Keratinocyte (primary cell): ENCODE measurements at regions not wholly inside any gene's neighbourhood (a gene's known extent, or its start where the extent isn't known, plus 50 kb on each side); places are given as distances from the start of the nearest gene placed in this dataset.

ENCODE experiments used
- DNase-seq: peaks from one replicate; pipeline ENCODE4 v3.0.0-alpha.2; 2011; ENCODE audit warnings: low read depth, missing footprints, low spot score
- FAIRE-seq: peaks from 2 replicates; lab custom pipeline; 2011; peaks lifted over from hg19 to GRCh38; lab: Jason Lieb, UNC
- H2AFZ ChIP-seq: 2 replicates; pipeline ENCODE4 v1.6.0; 2012; ENCODE audit warnings: low read length, control low read depth, inconsistent platforms; ENCODE audit not compliant: control insufficient read depth
- H3K27ac ChIP-seq: 2 replicates; pipeline ENCODE4 v1.5.1; 2011; ENCODE audit warnings: low read length; ENCODE audit not compliant: control insufficient read depth, insufficient read depth
- H3K27me3 ChIP-seq: 3 replicates; pipeline ENCODE4 v1.6.0; 2011; ENCODE audit warnings: low read length; ENCODE audit not compliant: control insufficient read depth, insufficient read depth; ENCODE audit errors: extremely low read depth
- H3K36me3 ChIP-seq, 2 experiments: 2 replicates in 1 of 2; 3 replicates in 1 of 2; pipeline ENCODE4 v1.5.1; 2011; ENCODE audit warnings: low read length in 2 of 2, mild to moderate bottlenecking in 1 of 2; ENCODE audit not compliant: control insufficient read depth in 2 of 2, insufficient read depth in 2 of 2; ENCODE audit errors: extremely low read depth in 1 of 2
- H3K4me1 ChIP-seq: 3 replicates; pipeline ENCODE4 v1.5.1; 2011; ENCODE audit warnings: low read length; ENCODE audit not compliant: control insufficient read depth, insufficient read depth; ENCODE audit errors: extremely low read depth
- H3K4me2 ChIP-seq: 3 replicates; pipeline ENCODE4 v1.6.0; 2011; ENCODE audit warnings: low read depth, low read length; ENCODE audit not compliant: control insufficient read depth, insufficient read depth; ENCODE audit errors: extremely low read depth
- H3K4me3 ChIP-seq, 3 experiments: fragments of 200-600 bp in 1 of 3; sonication (generic) in 1 of 3; 2 replicates in 2 of 3; 3 replicates in 1 of 3; pipeline ENCODE4 v1.5.1; 2011 to 2016; ENCODE audit warnings: low read length in 3 of 3, mild to moderate bottlenecking in 3 of 3, control low read depth in 2 of 3, inconsistent platforms in 1 of 3, low read depth in 1 of 3, mixed read lengths in 1 of 3, mixed run types in 1 of 3, moderate library complexity in 1 of 3; ENCODE audit not compliant: control insufficient read depth in 2 of 3, insufficient read depth in 2 of 3; ENCODE audit errors: extremely low read depth in 1 of 3
- H3K79me2 ChIP-seq: 2 replicates; pipeline ENCODE4 v1.6.0; 2012; ENCODE audit warnings: low read length; ENCODE audit not compliant: control insufficient read depth, insufficient read depth
- H3K9ac ChIP-seq: 3 replicates; pipeline ENCODE4 v1.6.0; 2011; ENCODE audit warnings: low read length; ENCODE audit not compliant: control insufficient read depth, insufficient read depth; ENCODE audit errors: extremely low read depth
- H3K9me1 ChIP-seq: 3 replicates; pipeline ENCODE4 v1.6.0; 2011; ENCODE audit warnings: low read length; ENCODE audit not compliant: control insufficient read depth, insufficient read depth; ENCODE audit errors: extremely low read depth
- H3K9me3 ChIP-seq: 2 replicates; pipeline ENCODE4 v1.5.1; 2012; ENCODE audit warnings: low read depth, low read length; ENCODE audit not compliant: control insufficient read depth
- H4K20me1 ChIP-seq: 3 replicates; pipeline ENCODE4 v1.6.0; 2011; ENCODE audit warnings: low read length; ENCODE audit not compliant: control insufficient read depth, insufficient read depth; ENCODE audit errors: extremely low read depth
- EZH2 ChIP-seq: IDR thresholded peaks from one replicate; pipeline ENCODE4 v1.6.1; 2012; ENCODE audit warnings: inconsistent platforms, mild to moderate bottlenecking, low read length, moderate library complexity
- dilution Hi-C: fragments of 300-500 bp; cut with MboI; formaldehyde crosslinking; loops from one replicate; pipeline ENCODE4 v1.7.0; 2020; ENCODE audit warnings: low sequenced_read_pairs; ENCODE audit not compliant: extremely low pct_ligation_motif_present
- TF ChIP-seq, protein P1 (sequence below), 3 experiments: IDR thresholded peaks in 1 of 3; conservative IDR thresholded peaks in 1 of 3; optimal IDR thresholded peaks in 1 of 3; 2 replicates in 2 of 3; 3 replicates in 1 of 3; pipeline versions ENCODE3 to v1.5.1; 2011; ENCODE audit warnings: low read length in 3 of 3, mild to moderate bottlenecking in 3 of 3, moderate library complexity in 2 of 3, control low read depth in 1 of 3, inconsistent platforms in 1 of 3; ENCODE audit not compliant: insufficient read depth in 2 of 3; ENCODE audit errors: extremely low read depth in 1 of 3

DNA sequence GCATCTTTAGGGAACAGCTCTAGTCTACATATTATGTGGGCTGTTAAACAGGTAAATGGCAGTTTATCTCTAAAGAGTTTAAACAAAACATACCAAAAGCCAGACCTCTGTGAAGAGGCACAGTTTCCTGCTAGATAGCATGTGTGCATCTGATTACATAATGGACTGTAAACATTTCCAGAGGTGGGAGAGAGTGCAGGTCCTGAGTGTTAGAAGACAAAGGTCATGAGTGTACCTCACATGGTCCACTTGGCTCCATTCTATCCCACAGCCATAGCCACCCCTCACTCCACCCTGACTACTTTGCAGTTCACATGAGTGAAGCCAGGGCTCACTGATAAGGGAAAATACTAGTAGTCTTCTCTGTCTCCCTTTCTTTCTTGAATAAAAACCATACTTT is 233.4 kb downstream of the MTX2 start:
- H3K4me3 ChIP-seq = no peak overlapping the region
- H3K79me2 ChIP-seq = no peaks in the 10 kb centered on the region
- H3K9me3 ChIP-seq = no peaks in the 10 kb centered on the region
- H3K36me3 ChIP-seq = no peaks in the 10 kb centered on the region
- dilution Hi-C loops = no loop called here
- no peak for DNase-seq
- TF ChIP-seq, protein P1, sequence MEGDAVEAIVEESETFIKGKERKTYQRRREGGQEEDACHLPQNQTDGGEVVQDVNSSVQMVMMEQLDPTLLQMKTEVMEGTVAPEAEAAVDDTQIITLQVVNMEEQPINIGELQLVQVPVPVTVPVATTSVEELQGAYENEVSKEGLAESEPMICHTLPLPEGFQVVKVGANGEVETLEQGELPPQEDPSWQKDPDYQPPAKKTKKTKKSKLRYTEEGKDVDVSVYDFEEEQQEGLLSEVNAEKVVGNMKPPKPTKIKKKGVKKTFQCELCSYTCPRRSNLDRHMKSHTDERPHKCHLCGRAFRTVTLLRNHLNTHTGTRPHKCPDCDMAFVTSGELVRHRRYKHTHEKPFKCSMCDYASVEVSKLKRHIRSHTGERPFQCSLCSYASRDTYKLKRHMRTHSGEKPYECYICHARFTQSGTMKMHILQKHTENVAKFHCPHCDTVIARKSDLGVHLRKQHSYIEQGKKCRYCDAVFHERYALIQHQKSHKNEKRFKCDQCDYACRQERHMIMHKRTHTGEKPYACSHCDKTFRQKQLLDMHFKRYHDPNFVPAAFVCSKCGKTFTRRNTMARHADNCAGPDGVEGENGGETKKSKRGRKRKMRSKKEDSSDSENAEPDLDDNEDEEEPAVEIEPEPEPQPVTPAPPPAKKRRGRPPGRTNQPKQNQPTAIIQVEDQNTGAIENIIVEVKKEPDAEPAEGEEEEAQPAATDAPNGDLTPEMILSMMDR (optimal IDR thresholded peaks at IDR 0.05 in 1 of 3, IDR thresholded peaks at IDR 0.05 in 1 of 3, conservative IDR thresholded peaks at IDR 0.05 in 1 of 3; ENCODE audit: extremely low read depth in 1 of 3, insufficient read depth in 2 of 3, low read length in 3 of 3) = no peak
- TF ChIP-seq EZH2 = no peak
- no peaks in the 10 kb centered on the region for H4K20me1 ChIP-seq
- H3K9me1 ChIP-seq = no peaks in the 10 kb centered on the region
- H3K4me1 ChIP-seq = no peaks in the 10 kb centered on the region
- no peak overlapping the region for H3K27ac ChIP-seq
- no peak overlapping the region for H3K9ac ChIP-seq
- no peak for FAIRE-seq
- H3K4me2 ChIP-seq = no peak overlapping the region
- H3K27me3 ChIP-seq = no peaks in the 10 kb centered on the region
- no peak overlapping the region for H2AFZ ChIP-seq

DNA sequence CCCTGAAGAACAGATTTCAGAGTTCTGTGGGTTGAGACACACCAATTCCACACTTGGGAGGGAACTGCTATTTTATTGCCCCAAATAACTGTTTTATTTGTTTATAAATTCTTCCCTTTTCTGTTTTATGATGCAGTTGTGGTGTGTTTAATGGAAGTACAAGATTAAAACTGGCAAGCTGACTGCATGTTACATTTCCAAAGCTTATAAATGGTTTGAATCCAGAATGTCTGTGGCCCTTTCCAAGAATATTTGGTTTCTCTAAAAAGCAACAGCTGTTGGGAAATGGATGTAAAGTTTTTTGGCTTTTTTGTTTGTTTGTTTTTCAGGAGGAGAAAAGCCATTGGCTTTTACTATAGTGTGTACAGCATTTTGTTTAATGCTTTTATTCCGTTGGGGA is 234.5 kb downstream of the MTX2 start:
- no peaks in the 10 kb centered on the region for H3K9me3 ChIP-seq
- H3K36me3 ChIP-seq = no peaks in the 10 kb centered on the region
- dilution Hi-C loops = no loop called here
- H3K4me2 ChIP-seq = no peak overlapping the region
- no peaks in the 10 kb centered on the region for H3K9me1 ChIP-seq
- no peaks in the 10 kb centered on the region for H4K20me1 ChIP-seq
- no peaks in the 10 kb centered on the region for H3K4me1 ChIP-seq
- TF ChIP-seq, protein P1 (optimal IDR thresholded peaks at IDR 0.05 in 1 of 3, IDR thresholded peaks at IDR 0.05 in 1 of 3, conservative IDR thresholded peaks at IDR 0.05 in 1 of 3; ENCODE audit: extremely low read depth in 1 of 3, insufficient read depth in 2 of 3, low read length in 3 of 3) = no peak
- TF ChIP-seq EZH2 = no peak
- no peak for DNase-seq
- H3K9ac ChIP-seq = no peak overlapping the region
- H3K79me2 ChIP-seq = no peaks in the 10 kb centered on the region
- FAIRE-seq = no peak
- no peak overlapping the region for H3K27ac ChIP-seq
- H3K27me3 ChIP-seq = no peaks in the 10 kb centered on the region
- H3K4me3 ChIP-seq = no peak overlapping the region
- no peak overlapping the region for H2AFZ ChIP-seq
